Lung (tissue), 12 donors: ENCODE measurements at regions not wholly inside any gene's neighbourhood (a gene's known extent, or its start where the extent isn't known, plus 50 kb on each side); places are given as distances from the start of the nearest gene placed in this dataset. TPM values are rescaled to one million over a fixed set of nuclear protein-coding genes. Genes with fewer than 3 reads are reported as not detected.

Experiments
- ATAC-seq: fragments of 200-7000 bp; cut with Tn5 transposase; one replicate; pipeline ENCODE4 v1.9.1; 2020; ENCODE audit warnings: moderate number of reproducible peaks; ENCODE audit not compliant: insufficient read depth, low FRiP score
- DNase-seq, 3 donors: peaks; one replicate each; pipeline ENCODE4 v3.0.0-alpha.2; 2013 to 2017
- H3K27ac ChIP-seq, 2 donors: one replicate each; pipeline ENCODE4 v1.5.1; 2013; ENCODE audit warnings: mild to moderate bottlenecking in 2 of 2, moderate library complexity in 2 of 2, control low read depth in 1 of 2, inconsistent platforms in 1 of 2, low read depth in 1 of 2, low read length in 1 of 2
- H3K27me3 ChIP-seq, 3 donors: one replicate each; pipeline ENCODE4 v1.5.1; 2013; ENCODE audit warnings: low read length in 2 of 3; ENCODE audit not compliant: control insufficient read depth in 3 of 3, insufficient read depth in 3 of 3
- H3K36me3 ChIP-seq, 4 donors: one replicate each; pipeline ENCODE4 v1.5.1; 2013; ENCODE audit warnings: low read length in 4 of 4, mild to moderate bottlenecking in 1 of 4, moderate library complexity in 1 of 4; ENCODE audit not compliant: control insufficient read depth in 4 of 4, insufficient read depth in 4 of 4
- H3K4me1 ChIP-seq, 5 donors: one replicate each; pipeline ENCODE4 v1.5.1; 2013; ENCODE audit warnings: low read length in 5 of 5, mild to moderate bottlenecking in 2 of 5, moderate library complexity in 1 of 5; ENCODE audit not compliant: control insufficient read depth in 5 of 5, insufficient read depth in 5 of 5
- H3K4me3 ChIP-seq: one replicate; pipeline ENCODE4 v1.5.1; 2013; ENCODE audit warnings: mild to moderate bottlenecking, control low read depth, moderate library complexity
- H3K9ac ChIP-seq, 2 donors: one replicate each; pipeline ENCODE4 v1.5.1; 2013; ENCODE audit warnings: low read length in 2 of 2, control low read depth in 1 of 2; ENCODE audit not compliant: insufficient read depth in 1 of 2
- H3K9me3 ChIP-seq, 4 donors: one replicate each; pipeline ENCODE4 v1.5.1; 2013; ENCODE audit warnings: low read length in 3 of 4, mild to moderate bottlenecking in 1 of 4, moderate library complexity in 1 of 4; ENCODE audit not compliant: control insufficient read depth in 4 of 4, insufficient read depth in 3 of 4
- CTCF ChIP-seq: IDR thresholded peaks from 2 replicates; pipeline ENCODE4 v1.5.1; 2012; ENCODE audit warnings: mild to moderate bottlenecking; ENCODE audit errors: control extremely low read depth, extremely low read depth
- WGBS, 2 donors: extraction: QIAGEN DNeasy Blood & Tissue Kit; methylation state at CpG; one replicate each; pipeline ENCODE4 v1.1.7; 2013; 5-methylcytosine and 5-hydroxymethylcytosine counted together
- small RNA-seq: library from RNA; depleted of rRNA; stranded (forward); fragments of <200 nt; gene quantifications from one replicate; pipeline ENCODE3, GENCODE V24; 2014; ENCODE audit warnings: low replicate concordance
- donor health status: control.
- donor health status: control.
- donor health status: Bipolar disorder and iron deficiency.
- donor health status: healthy.
- donor health status: DM: yes; HTN: yes; CAD: no.

GRCh38 chr3:165895919-165896318 is 58.7 kb upstream of the BCHE start:
- Histone ChIP-seq H3K27ac (no peak overlapping the region), H3K4me1 (no peaks in the 10 kb centered on the region), H3K9me3 (no peaks in the 10 kb centered on the region), H3K9ac (no peak overlapping the region), H3K27me3 (no peaks in the 10 kb centered on the region), H3K4me3 (no peak overlapping the region), H3K36me3 (no peaks in the 10 kb centered on the region)
- ATAC-seq: no peak
- no peak for TF ChIP-seq CTCF
- DNase-seq: no peak
- WGBS, 2 donors: 49 to 50% methylated on average over 5 of the region's 5 CpGs

GRCh38 chr3:165892565-165892964 is 55.3 kb upstream of the BCHE start:
- H3K27me3 ChIP-seq: no peaks in the 10 kb centered on the region
- TF ChIP-seq CTCF: no peak
- H3K9ac ChIP-seq: no peak overlapping the region
- H3K9me3 ChIP-seq: no peaks in the 10 kb centered on the region
- no peak overlapping the region for H3K27ac ChIP-seq
- H3K36me3 ChIP-seq: no peaks in the 10 kb centered on the region
- no peaks in the 10 kb centered on the region for H3K4me1 ChIP-seq
- no peak overlapping the region for H3K4me3 ChIP-seq
- 75 to 88% methylated on average over 4 of the region's 4 CpGs for WGBS, 2 donors
- DNase-seq (no peak), ATAC-seq (no peak)

Small RNA genes in the stretch of these regions (small RNA-seq; reads per million reads assigned to genes)
- gene AC069439.1 (not detected), gene AC072046.1 (not detected), gene AC072046.2 (not detected), gene MTND4LP10 (not detected), gene RN7SKP298 (not detected)
